ENCODE measurements at regions not wholly inside any gene's neighbourhood (a gene's known extent, or its start where the extent isn't known, plus 50 kb on each side); places are given as distances from the start of the nearest gene placed in this dataset.

GRCh38 chr2:122210898-122211856, 455.7 kb downstream of the TSN start:
- TF ChIP-seq POLR2AphosphoS5 (IDR thresholded peaks at IDR 0.05; ENCODE audit: low read depth, low read length), result no peak
- TF ChIP-seq, protein P1, sequence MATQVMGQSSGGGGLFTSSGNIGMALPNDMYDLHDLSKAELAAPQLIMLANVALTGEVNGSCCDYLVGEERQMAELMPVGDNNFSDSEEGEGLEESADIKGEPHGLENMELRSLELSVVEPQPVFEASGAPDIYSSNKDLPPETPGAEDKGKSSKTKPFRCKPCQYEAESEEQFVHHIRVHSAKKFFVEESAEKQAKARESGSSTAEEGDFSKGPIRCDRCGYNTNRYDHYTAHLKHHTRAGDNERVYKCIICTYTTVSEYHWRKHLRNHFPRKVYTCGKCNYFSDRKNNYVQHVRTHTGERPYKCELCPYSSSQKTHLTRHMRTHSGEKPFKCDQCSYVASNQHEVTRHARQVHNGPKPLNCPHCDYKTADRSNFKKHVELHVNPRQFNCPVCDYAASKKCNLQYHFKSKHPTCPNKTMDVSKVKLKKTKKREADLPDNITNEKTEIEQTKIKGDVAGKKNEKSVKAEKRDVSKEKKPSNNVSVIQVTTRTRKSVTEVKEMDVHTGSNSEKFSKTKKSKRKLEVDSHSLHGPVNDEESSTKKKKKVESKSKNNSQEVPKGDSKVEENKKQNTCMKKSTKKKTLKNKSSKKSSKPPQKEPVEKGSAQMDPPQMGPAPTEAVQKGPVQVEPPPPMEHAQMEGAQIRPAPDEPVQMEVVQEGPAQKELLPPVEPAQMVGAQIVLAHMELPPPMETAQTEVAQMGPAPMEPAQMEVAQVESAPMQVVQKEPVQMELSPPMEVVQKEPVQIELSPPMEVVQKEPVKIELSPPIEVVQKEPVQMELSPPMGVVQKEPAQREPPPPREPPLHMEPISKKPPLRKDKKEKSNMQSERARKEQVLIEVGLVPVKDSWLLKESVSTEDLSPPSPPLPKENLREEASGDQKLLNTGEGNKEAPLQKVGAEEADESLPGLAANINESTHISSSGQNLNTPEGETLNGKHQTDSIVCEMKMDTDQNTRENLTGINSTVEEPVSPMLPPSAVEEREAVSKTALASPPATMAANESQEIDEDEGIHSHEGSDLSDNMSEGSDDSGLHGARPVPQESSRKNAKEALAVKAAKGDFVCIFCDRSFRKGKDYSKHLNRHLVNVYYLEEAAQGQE (IDR thresholded peaks at IDR 0.05; ENCODE audit: insufficient read depth in 1 of 2, low read depth in 2 of 2, low read length in 2 of 2), result no peak
- TF ChIP-seq SIN3A (IDR thresholded peaks at IDR 0.05; ENCODE audit: borderline replicate concordance, insufficient read depth, low read length), result no peak
- TF ChIP-seq TAF1 (IDR thresholded peaks at IDR 0.05; ENCODE audit: borderline replicate concordance, insufficient read depth, low read length), result no peak

Data from PFSK-1 (cell line).